ENCODE measurements at regions not wholly inside any gene's neighbourhood (a gene's known extent, or its start where the extent isn't known, plus 50 kb on each side); places are given as distances from the start of the nearest gene placed in this dataset.
"Not testable (repeated sequence)": the region's sequence is repeated elsewhere in the genome, so short reads cannot be mapped to it uniquely, and the experiment has no call there.

DNA sequence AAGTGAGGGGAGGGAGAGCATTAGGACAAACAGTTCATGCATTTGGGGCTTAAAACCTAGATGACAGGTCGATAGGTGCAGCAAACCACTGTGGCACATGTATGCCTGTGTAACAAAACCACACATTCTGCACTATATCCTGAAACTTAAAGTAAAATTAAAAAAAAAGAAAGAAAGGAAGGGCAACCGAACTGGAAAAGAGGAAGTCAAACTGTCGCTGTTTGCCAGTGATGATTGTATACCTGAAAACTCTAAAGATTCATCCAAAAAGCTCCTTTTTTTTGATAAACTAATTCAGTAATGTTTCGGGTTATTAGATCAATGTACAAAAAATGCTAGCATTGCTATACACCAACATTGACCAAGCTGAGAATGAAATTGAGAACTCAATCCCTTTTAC lies 259.0 kb upstream of the ALG10 start:
- H3K36me3 ChIP-seq (ENCODE audit: control insufficient read depth, insufficient read depth, low read length) = no peaks in the 10 kb centered on the region
- ChIA-PET CTCF (interaction anchor here (0.6 kb wide), 1 partner anchor 60 kb away, joined by 3 read pairs; no protein-coding TSS in a partner anchor), POLR2A (no interaction called here)
- no peak for DNase-seq (ENCODE audit: low read depth)
- no peaks in the 10 kb centered on the region for H3K27me3 ChIP-seq (ENCODE audit: control insufficient read depth, insufficient read depth, low read length)
- H3K4me3 ChIP-seq (ENCODE audit: low read depth, low read length) = no peak overlapping the region
- TF ChIP-seq, protein P1, sequence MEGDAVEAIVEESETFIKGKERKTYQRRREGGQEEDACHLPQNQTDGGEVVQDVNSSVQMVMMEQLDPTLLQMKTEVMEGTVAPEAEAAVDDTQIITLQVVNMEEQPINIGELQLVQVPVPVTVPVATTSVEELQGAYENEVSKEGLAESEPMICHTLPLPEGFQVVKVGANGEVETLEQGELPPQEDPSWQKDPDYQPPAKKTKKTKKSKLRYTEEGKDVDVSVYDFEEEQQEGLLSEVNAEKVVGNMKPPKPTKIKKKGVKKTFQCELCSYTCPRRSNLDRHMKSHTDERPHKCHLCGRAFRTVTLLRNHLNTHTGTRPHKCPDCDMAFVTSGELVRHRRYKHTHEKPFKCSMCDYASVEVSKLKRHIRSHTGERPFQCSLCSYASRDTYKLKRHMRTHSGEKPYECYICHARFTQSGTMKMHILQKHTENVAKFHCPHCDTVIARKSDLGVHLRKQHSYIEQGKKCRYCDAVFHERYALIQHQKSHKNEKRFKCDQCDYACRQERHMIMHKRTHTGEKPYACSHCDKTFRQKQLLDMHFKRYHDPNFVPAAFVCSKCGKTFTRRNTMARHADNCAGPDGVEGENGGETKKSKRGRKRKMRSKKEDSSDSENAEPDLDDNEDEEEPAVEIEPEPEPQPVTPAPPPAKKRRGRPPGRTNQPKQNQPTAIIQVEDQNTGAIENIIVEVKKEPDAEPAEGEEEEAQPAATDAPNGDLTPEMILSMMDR (IDR thresholded peaks at IDR 0.05; ENCODE audit: insufficient read depth, low read depth, low read length) = no peak

DNA sequence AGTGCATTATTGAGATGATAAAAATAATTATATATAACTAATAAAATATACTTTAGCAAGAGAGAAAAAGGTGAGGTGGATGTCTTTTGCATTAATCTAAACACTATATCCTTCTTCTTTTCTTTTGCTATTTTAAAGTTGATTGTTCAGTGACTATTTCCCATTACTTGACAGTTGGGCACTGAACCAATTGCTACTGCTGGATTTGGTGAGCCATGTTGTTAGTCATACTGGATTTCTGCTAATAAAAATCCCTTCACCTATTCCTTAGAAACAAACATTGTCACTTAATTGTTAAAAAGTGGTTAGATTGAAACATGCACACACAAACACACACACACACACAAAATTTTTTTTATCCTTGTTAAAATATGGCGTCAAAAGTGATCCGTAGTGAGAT lies 251.6 kb upstream of the ALG10 start:
- CTCF ChIA-PET = no interaction called here
- POLR2A ChIA-PET = no interaction called here
- H3K4me3 ChIP-seq (ENCODE audit: low read depth, low read length) = no peak overlapping the region
- no peaks in the 10 kb centered on the region for H3K27me3 ChIP-seq (ENCODE audit: control insufficient read depth, insufficient read depth, low read length)
- TF ChIP-seq, protein P1 (IDR thresholded peaks at IDR 0.05; ENCODE audit: insufficient read depth, low read depth, low read length) = no peak
- no peak for DNase-seq (ENCODE audit: low read depth)
- H3K36me3 ChIP-seq (ENCODE audit: control insufficient read depth, insufficient read depth, low read length) = no peaks in the 10 kb centered on the region

DNA sequence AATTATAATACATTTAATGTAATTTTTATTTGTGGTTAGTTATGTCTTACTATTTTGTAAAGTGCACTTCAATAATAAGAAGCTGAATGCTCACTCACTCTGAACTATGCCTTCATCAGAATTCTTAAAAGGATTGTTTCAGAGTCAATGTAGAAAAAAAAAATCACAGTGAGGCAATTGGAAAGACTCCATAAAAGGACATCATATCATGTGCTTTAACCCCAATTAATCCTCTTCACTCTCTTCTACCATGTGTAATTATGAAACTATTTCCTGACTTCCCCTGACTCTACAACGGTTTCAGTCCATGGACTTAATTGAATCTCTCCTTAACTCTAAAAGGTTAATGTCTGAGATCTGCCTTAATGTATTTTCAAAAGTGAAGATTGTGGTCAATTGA lies 250.4 kb upstream of the ALG10 start:
- DNase-seq (ENCODE audit: low read depth) = no peak
- POLR2A ChIA-PET = no interaction called here
- TF ChIP-seq, protein P1 (IDR thresholded peaks at IDR 0.05; ENCODE audit: insufficient read depth, low read depth, low read length) = no peak
- CTCF ChIA-PET = no interaction called here
- H3K36me3 ChIP-seq (ENCODE audit: control insufficient read depth, insufficient read depth, low read length) = no peaks in the 10 kb centered on the region
- no peak overlapping the region for H3K4me3 ChIP-seq (ENCODE audit: low read depth, low read length)
- H3K27me3 ChIP-seq (ENCODE audit: control insufficient read depth, insufficient read depth, low read length) = no peaks in the 10 kb centered on the region

DNA sequence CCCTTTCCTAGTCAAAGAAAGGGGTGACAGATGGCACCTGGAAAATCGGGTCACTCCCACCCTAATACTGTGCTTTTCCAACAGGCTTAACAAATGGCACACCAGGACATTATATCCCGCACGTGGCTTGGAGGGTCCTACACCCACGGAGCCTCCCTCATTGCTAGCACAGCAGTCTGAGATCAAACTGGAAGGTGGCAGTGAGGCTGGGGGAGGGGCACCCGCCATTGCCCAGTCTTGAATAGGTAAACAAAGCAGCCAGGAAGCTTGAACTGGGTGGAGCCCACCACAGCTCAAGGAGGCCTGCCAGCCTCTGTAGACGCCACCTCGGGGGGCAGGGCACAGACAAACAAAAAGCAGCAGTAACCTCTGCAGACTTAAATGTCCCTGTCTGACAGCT lies 249.2 kb upstream of the ALG10 start:
- H3K36me3 ChIP-seq (ENCODE audit: control insufficient read depth, insufficient read depth, low read length); CTCF ChIA-PET; H3K4me3 ChIP-seq (ENCODE audit: low read depth, low read length); DNase-seq (ENCODE audit: low read depth); POLR2A ChIA-PET; H3K27me3 ChIP-seq (ENCODE audit: control insufficient read depth, insufficient read depth, low read length): not testable (repeated sequence)

DNA sequence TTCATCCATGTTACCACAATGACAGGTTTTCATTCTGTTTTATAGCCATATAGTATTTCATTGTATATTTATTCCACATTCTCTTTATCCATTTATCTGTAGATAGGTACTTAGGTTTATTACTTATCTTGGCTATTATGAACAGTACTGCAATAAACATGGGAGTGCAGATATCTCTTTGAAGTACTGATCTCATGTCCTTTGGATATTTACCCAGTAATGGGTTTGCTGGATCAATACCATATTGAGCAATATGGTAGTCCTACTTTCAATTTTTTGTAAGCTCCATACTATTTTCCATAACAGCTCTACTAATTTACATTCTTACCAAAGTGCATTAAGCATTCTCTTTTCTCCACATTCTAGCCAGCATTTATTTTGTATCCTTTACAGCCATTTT lies 235.8 kb upstream of the ALG10 start:
- ChIA-PET CTCF (interaction anchor here (0.5 kb wide), 1 partner anchor 718 kb away, joined by 3 read pairs; no protein-coding TSS in a partner anchor), POLR2A (no interaction called here)
- Histone ChIP-seq H3K36me3 (ENCODE audit: control insufficient read depth, insufficient read depth, low read length) (no peaks in the 10 kb centered on the region), H3K4me3 (ENCODE audit: low read depth, low read length) (no peak overlapping the region), H3K27me3 (ENCODE audit: control insufficient read depth, insufficient read depth, low read length) (no peaks in the 10 kb centered on the region)
- TF ChIP-seq, protein P1 (IDR thresholded peaks at IDR 0.05; ENCODE audit: insufficient read depth, low read depth, low read length) = no peak
- no peak for DNase-seq (ENCODE audit: low read depth)

DNA sequence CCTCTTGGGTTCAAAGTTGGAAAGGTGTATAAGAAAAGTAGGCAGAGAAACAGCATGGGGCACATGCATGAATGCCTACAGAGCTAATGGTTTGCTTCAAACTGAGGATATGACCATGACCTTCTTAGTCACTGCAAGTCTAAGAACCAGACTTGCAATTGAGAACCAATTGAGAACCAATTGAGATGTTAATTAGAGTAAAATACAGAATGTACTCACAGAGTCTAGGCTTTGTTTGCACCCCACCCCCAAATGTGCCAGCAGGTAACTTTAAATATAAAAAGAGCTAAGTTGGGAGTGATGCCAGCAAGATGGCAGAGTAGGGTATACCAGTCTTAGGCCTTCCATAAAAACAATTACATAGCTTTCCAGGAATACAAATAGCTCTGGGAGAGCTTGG lies 227.3 kb upstream of the ALG10 start:
- no peaks in the 10 kb centered on the region for H3K27me3 ChIP-seq (ENCODE audit: control insufficient read depth, insufficient read depth, low read length)
- H3K36me3 ChIP-seq (ENCODE audit: control insufficient read depth, insufficient read depth, low read length) = no peaks in the 10 kb centered on the region
- CTCF ChIA-PET = no interaction called here
- TF ChIP-seq, protein P1 (IDR thresholded peaks at IDR 0.05; ENCODE audit: insufficient read depth, low read depth, low read length) = no peak
- DNase-seq (ENCODE audit: low read depth) = no peak
- no peak overlapping the region for H3K4me3 ChIP-seq (ENCODE audit: low read depth, low read length)
- POLR2A ChIA-PET = no interaction called here

Data from BJ (cell line).